H1 (cell line): ENCODE measurements at regions not wholly inside any gene's neighbourhood (a gene's known extent, or its start where the extent isn't known, plus 50 kb on each side); places are given as distances from the start of the nearest gene placed in this dataset.

ENCODE experiments used
- ATF3 ChIP-seq: IDR thresholded peaks from 2 replicates; pipeline ENCODE4 v1.6.1; 2011; ENCODE audit warnings: low read depth, mild to moderate bottlenecking, low read length; ENCODE audit not compliant: insufficient read depth
- CBX5 ChIP-seq: fragments of 300-800, 300-1000 bp; sonication (generic); IDR thresholded peaks from 2 replicates; pipeline ENCODE4 v1.7.1; 2016; ENCODE audit warnings: antibody characterized with exemption, low read length, low read depth
- CHD1 ChIP-seq: IDR thresholded peaks from 2 replicates; pipeline ENCODE4 v1.6.1; 2012; ENCODE audit warnings: low read depth, low read length, improper control_type of control experiment
- CTBP2 ChIP-seq: IDR thresholded peaks from 2 replicates; pipeline ENCODE4 v1.7.0; 2011; ENCODE audit warnings: borderline replicate concordance, mild to moderate bottlenecking, moderate library complexity, mixed read lengths, low read length; ENCODE audit not compliant: insufficient read depth, insufficient read length
- E2F6 ChIP-seq: IDR thresholded peaks from 2 replicates; pipeline ENCODE4 v1.6.1; 2012; ENCODE audit warnings: inconsistent platforms
- EZH2 ChIP-seq: fragments of 200-600 bp; sonication (generic); IDR thresholded peaks from 2 replicates; pipeline ENCODE4 v1.7.1; 2012; ENCODE audit warnings: low read depth, mild to moderate bottlenecking, moderate library complexity, low read length, inconsistent platforms; ENCODE audit not compliant: severe bottlenecking
- KDM1A ChIP-seq: fragments of 200-600, 300-600 bp; sonication (generic); IDR thresholded peaks from 2 replicates; pipeline ENCODE4 v1.7.1; 2016; ENCODE audit warnings: mild to moderate bottlenecking, low read length, borderline replicate concordance
- KDM5A ChIP-seq: fragments of 200-600 bp; IDR thresholded peaks from 2 replicates; pipeline ENCODE4 v1.7.1; 2012; ENCODE audit warnings: mild to moderate bottlenecking, low read length, inconsistent platforms, mixed read lengths
- POLR2AphosphoS5 ChIP-seq: IDR thresholded peaks from 2 replicates; pipeline ENCODE4 v1.6.1; 2011; ENCODE audit warnings: low read depth, low read length

- TF ChIP-seq POLR2AphosphoS5: no peak
- TF ChIP-seq KDM5A: no peak
- TF ChIP-seq E2F6: no peak
- no peak for TF ChIP-seq CBX5
- TF ChIP-seq EZH2: no peak
- no peak for TF ChIP-seq ATF3
- TF ChIP-seq CTBP2: no peak
- no peak for TF ChIP-seq KDM1A
- no peak for TF ChIP-seq CHD1
- TF ChIP-seq, all 59 proteins: peak for 0
Measured at GRCh38 chr10:4721999-4722753, 103.8 kb upstream of the AKR1E2 start (continued).
